ENCODE measurements at regions not wholly inside any gene's neighbourhood (a gene's known extent, or its start where the extent isn't known, plus 50 kb on each side); places are given as distances from the start of the nearest gene placed in this dataset.
A peak's percentile ranks its signal among the peaks of the same experiment; 100 is the strongest.

- 90% methylated on average over 5 of the region's 5 CpGs for WGBS
- H3K27ac ChIP-seq (replicated peaks in 1 of 4), result no peak overlapping the region
- intact Hi-C loops (cut with DNase I), result no loop called here
- no peak overlapping the region for H3K4me3 ChIP-seq
- H3K36me3 ChIP-seq, result no peaks in the 10 kb centered on the region
- DNase-seq (ENCODE audit: extremely low spot score), result peak; percentile 62
- H3K9me3 ChIP-seq, result no peaks in the 10 kb centered on the region
- H3K4me1 ChIP-seq, result peaks cover 0 to 2% (median 0%) of the 10 kb centered on the region in 4 donors
- no peaks in the 10 kb centered on the region for H3K27me3 ChIP-seq
- TF ChIP-seq POLR2A (IDR thresholded peaks at IDR 0.05; ENCODE audit: low read depth) (no peak), POLR2AphosphoS5 (IDR thresholded peaks at IDR 0.05) (no peak), CTCF (IDR thresholded peaks at IDR 0.05) (no peak)
These were observed 283.0 kb downstream of the TCF7L2 start for GRCh38 chr10:113232928-113233511.

GRCh38 chr10:113234481-113234880 is 284.4 kb downstream of the TCF7L2 start:
- Histone ChIP-seq H3K36me3 (no peaks in the 10 kb centered on the region), H3K4me1 (peaks cover 0 to 2% (median 0%) of the 10 kb centered on the region in 4 donors), H3K4me3 (no peak overlapping the region), H3K9me3 (no peaks in the 10 kb centered on the region), H3K27ac (replicated peaks in 1 of 4) (no peak overlapping the region), H3K27me3 (no peaks in the 10 kb centered on the region)
- DNase-seq (ENCODE audit: extremely low spot score), result no peak
- WGBS, result 92% methylated on average over 3 of the region's 3 CpGs
- intact Hi-C loops (cut with DNase I), result no loop called here
- TF ChIP-seq POLR2AphosphoS5 (IDR thresholded peaks at IDR 0.05) (no peak), POLR2A (IDR thresholded peaks at IDR 0.05; ENCODE audit: low read depth) (no peak), CTCF (IDR thresholded peaks at IDR 0.05) (no peak), EP300 (IDR thresholded peaks at IDR 0.05) (no peak)

DNA sequence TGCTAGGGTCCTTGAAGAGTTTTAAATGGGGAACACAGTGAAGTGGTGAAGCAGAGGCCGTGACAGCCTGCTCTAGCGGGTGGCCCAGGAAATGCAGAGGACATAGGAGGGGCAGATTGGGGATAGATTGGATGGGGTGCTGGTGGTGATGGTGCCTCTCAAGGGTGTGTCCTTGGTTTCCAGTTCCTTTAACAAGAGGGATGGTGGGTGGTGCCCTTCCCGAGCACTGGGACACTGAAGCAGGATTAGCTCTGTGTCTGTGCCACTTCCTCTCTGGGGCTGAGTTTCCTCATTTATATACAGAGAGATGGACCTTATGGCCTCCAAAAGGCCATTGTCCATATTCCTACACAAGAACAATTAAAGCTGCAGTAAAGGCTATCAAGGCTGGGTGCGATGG is 285.5 kb downstream of the TCF7L2 start:
- Histone ChIP-seq H3K27me3 (no peaks in the 10 kb centered on the region), H3K4me3 (no peak overlapping the region), H3K36me3 (no peaks in the 10 kb centered on the region), H3K27ac (replicated peaks in 1 of 4) (no peak overlapping the region), H3K4me1 (no peaks in the 10 kb centered on the region), H3K9me3 (no peaks in the 10 kb centered on the region)
- no peak for DNase-seq (ENCODE audit: extremely low spot score)
- WGBS, result 85% methylated on average over 4 of the region's 4 CpGs
- TF ChIP-seq CTCF (IDR thresholded peaks at IDR 0.05) (no peak), EP300 (IDR thresholded peaks at IDR 0.05) (no peak)
- intact Hi-C loops (cut with DNase I), result no loop called here

GRCh38 chr10:113236998-113237397 is 287.0 kb downstream of the TCF7L2 start:
- Histone ChIP-seq H3K9me3 (no peaks in the 10 kb centered on the region), H3K27me3 (no peaks in the 10 kb centered on the region), H3K4me1 (no peaks in the 10 kb centered on the region), H3K36me3 (no peaks in the 10 kb centered on the region), H3K4me3 (no peak overlapping the region), H3K27ac (replicated peaks in 1 of 4) (no peak overlapping the region)
- intact Hi-C loops (cut with DNase I), result no loop called here
- WGBS, result 90% methylated on average over 5 of the region's 5 CpGs
- TF ChIP-seq CTCF (IDR thresholded peaks at IDR 0.05) (no peak), POLR2AphosphoS5 (IDR thresholded peaks at IDR 0.05) (no peak), EP300 (IDR thresholded peaks at IDR 0.05) (no peak), POLR2A (IDR thresholded peaks at IDR 0.05; ENCODE audit: low read depth) (no peak)
- no peak for DNase-seq (ENCODE audit: extremely low spot score)

Measured in esophagus muscularis mucosa (tissue), 4 donors.